Brain microvascular endothelial cell (primary cell): ENCODE measurements at regions not wholly inside any gene's neighbourhood (a gene's known extent, or its start where the extent isn't known, plus 50 kb on each side); places are given as distances from the start of the nearest gene placed in this dataset.

ENCODE experiments used
- DNase-seq: peaks from one replicate; pipeline ENCODE4 v3.0.0-alpha.2; 2020
- H3K27ac ChIP-seq: fragments of 250-450 bp; sonication (Bioruptor Pico); 2 replicates; pipeline ENCODE4 v1.5.1; 2020; ENCODE audit warnings: mild to moderate bottlenecking, moderate library complexity
- H3K27me3 ChIP-seq: fragments of 250-450 bp; sonication (Bioruptor Pico); replicated peaks from 2 replicates; pipeline ENCODE4 v1.5.1; 2020; ENCODE audit warnings: mild to moderate bottlenecking
- H3K36me3 ChIP-seq: fragments of 250-450 bp; sonication (Bioruptor Pico); replicated peaks from 2 replicates; pipeline ENCODE4 v1.5.1; 2020; ENCODE audit warnings: mild to moderate bottlenecking
- H3K4me3 ChIP-seq: 2 replicates; pipeline ENCODE4 v1.5.1; 2011; ENCODE audit warnings: low read depth, mild to moderate bottlenecking, control low read depth, low read length, moderate library complexity
- CTCF ChIP-seq: IDR thresholded peaks from 2 replicates; pipeline ENCODE4 v1.5.1; 2011; ENCODE audit warnings: low read depth, mild to moderate bottlenecking, moderate library complexity, low read length, control low read depth, inconsistent platforms; ENCODE audit errors: missing control alignments
- in situ Hi-C: cut with HindIII; loops from 2 replicates; pipeline ENCODE4 v1.10.0; 2017; ENCODE audit warnings: low sequenced_read_pairs, low pct_ligation_motif_present

- Histone ChIP-seq H3K27ac (no peak overlapping the region), H3K27me3 (no peaks in the 10 kb centered on the region), H3K4me3 (no peak overlapping the region), H3K36me3 (no peaks in the 10 kb centered on the region)
- in situ Hi-C loops: no loop called here
- TF ChIP-seq CTCF: no peak
- no peak for DNase-seq
These were observed 485.2 kb downstream of the EIPR1 start for GRCh38 chr2:2892378-2892777.

GRCh38 chr2:2890901-2891300 is 486.7 kb downstream of the EIPR1 start:
- TF ChIP-seq CTCF: no peak
- in situ Hi-C loops: no loop called here
- no peak for DNase-seq
- no peaks in the 10 kb centered on the region for H3K27me3 ChIP-seq
- H3K27ac ChIP-seq: no peak overlapping the region
- H3K36me3 ChIP-seq: no peaks in the 10 kb centered on the region
- H3K4me3 ChIP-seq: no peak overlapping the region

GRCh38 chr2:2890246-2890645 is 487.4 kb downstream of the EIPR1 start:
- in situ Hi-C loops: no loop called here
- Histone ChIP-seq H3K27me3 (no peaks in the 10 kb centered on the region), H3K36me3 (no peaks in the 10 kb centered on the region), H3K27ac (no peak overlapping the region), H3K4me3 (no peak overlapping the region)
- DNase-seq: no peak
- no peak for TF ChIP-seq CTCF

- no peak for TF ChIP-seq CTCF
- no peak for DNase-seq
- H3K27ac ChIP-seq: no peak overlapping the region
- H3K27me3 ChIP-seq: no peaks in the 10 kb centered on the region
- no peaks in the 10 kb centered on the region for H3K36me3 ChIP-seq
- in situ Hi-C loops: no loop called here
- no peak overlapping the region for H3K4me3 ChIP-seq
These were observed 488.0 kb downstream of the EIPR1 start for GRCh38 chr2:2889646-2890045.

- no peak overlapping the region for H3K27ac ChIP-seq
- no peaks in the 10 kb centered on the region for H3K36me3 ChIP-seq
- TF ChIP-seq CTCF: no peak
- H3K4me3 ChIP-seq: no peak overlapping the region
- in situ Hi-C loops: no loop called here
- H3K27me3 ChIP-seq: no peaks in the 10 kb centered on the region
- no peak for DNase-seq
These were observed 488.5 kb downstream of the EIPR1 start for GRCh38 chr2:2889141-2889540.

- no peak for TF ChIP-seq CTCF
- H3K4me3 ChIP-seq: no peak overlapping the region
- no peak for DNase-seq
- no peak overlapping the region for H3K27ac ChIP-seq
- H3K36me3 ChIP-seq: no peaks in the 10 kb centered on the region
- H3K27me3 ChIP-seq: no peaks in the 10 kb centered on the region
- in situ Hi-C loops: no loop called here
These were observed 489.7 kb downstream of the EIPR1 start for GRCh38 chr2:2887772-2888387.
